SH-SY5Y (cell line): ENCODE measurements at regions not wholly inside any gene's neighbourhood (a gene's known extent, or its start where the extent isn't known, plus 50 kb on each side); places are given as distances from the start of the nearest gene placed in this dataset.

Experiments
- GATA2 ChIP-seq: IDR thresholded peaks from 2 replicates; pipeline ENCODE4 v1.6.1; 2011; ENCODE audit warnings: mild to moderate bottlenecking, low read depth, low read length
- GATA3 ChIP-seq: IDR thresholded peaks from 2 replicates; pipeline ENCODE4 v1.6.1; 2011; ENCODE audit warnings: low read depth, mild to moderate bottlenecking, low read length, moderate library complexity

GRCh38 chr3:14267976-14268375 lies 89.4 kb downstream of the LSM3 start:
- TF ChIP-seq GATA3 = no peak
- TF ChIP-seq GATA2 = no peak
